MCF 10A (cell line): ENCODE measurements at regions not wholly inside any gene's neighbourhood (a gene's known extent, or its start where the extent isn't known, plus 50 kb on each side); places are given as distances from the start of the nearest gene placed in this dataset.
"Not testable (repeated sequence)": the region's sequence is repeated elsewhere in the genome, so short reads cannot be mapped to it uniquely, and the experiment has no call there.

ENCODE experiments used
- BruUV-seq: library from RNA; stranded (reverse); fragments of 400-500 nt; replicated peaks from 2 replicates; lab custom pipeline; 2021; lab: Mats Ljungman, UMichigan
- CTCF ChIA-PET: fragments of 300-600 bp; sonication (Branson Sonifier 250); formaldehyde crosslinking; extraction: SDS; loops from one replicate; lab custom pipeline; 2021; ENCODE audit warnings: antibody characterized with exemption, inconsistent platforms; lab: Yijun Ruan, JAX
- POLR2A ChIA-PET: fragments of 300-600, 350-650 bp; sonication (Branson Sonifier 250); formaldehyde crosslinking; extraction: SDS; loops from one replicate; lab custom pipeline; 2020; ENCODE audit warnings: antibody characterized with exemption, inconsistent platforms; lab: Yijun Ruan, JAX
- DNase-seq: peaks from one replicate; pipeline ENCODE4 v3.0.0-alpha.2; 2018; ENCODE audit not compliant: unreplicated experiment
- H3K27ac Mint-ChIP-seq: one replicate; pipeline ENCODE4 v1.8.0; 2022; ENCODE audit warnings: mild to moderate bottlenecking, low read depth, mixed read lengths; ENCODE audit not compliant: unreplicated experiment
- H3K27me3 Mint-ChIP-seq: one replicate; pipeline ENCODE4 v1.8.0; 2022; ENCODE audit warnings: mixed read lengths; ENCODE audit not compliant: insufficient read depth, unreplicated experiment
- H3K36me3 Mint-ChIP-seq: one replicate; pipeline ENCODE4 v1.8.0; 2022; ENCODE audit warnings: mild to moderate bottlenecking, moderate library complexity, mixed read lengths; ENCODE audit not compliant: insufficient read depth, unreplicated experiment
- H3K4me1 Mint-ChIP-seq: one replicate; pipeline ENCODE4 v1.8.0; 2022; ENCODE audit warnings: mixed read lengths; ENCODE audit not compliant: insufficient read depth, unreplicated experiment
- H3K4me3 Mint-ChIP-seq: one replicate; pipeline ENCODE4 v1.8.0; 2022; ENCODE audit warnings: mild to moderate bottlenecking, moderate library complexity, mixed read lengths; ENCODE audit not compliant: unreplicated experiment
- H3K9me3 Mint-ChIP-seq: one replicate; pipeline ENCODE4 v1.8.0; 2022; ENCODE audit warnings: mixed read lengths; ENCODE audit not compliant: unreplicated experiment
- intact Hi-C: fragments of 100-400 bp; cut with micrococcal nuclease; formaldehyde crosslinking; loops from 2 replicates; pipeline ENCODE4 v1.14.1; 2022
- TF ChIP-seq, protein P1 (sequence below): fragments of 200-600 bp; IDR thresholded peaks from one replicate; pipeline ENCODE4 v1.8.0; 2022; ENCODE audit warnings: antibody characterized with exemption, mild to moderate bottlenecking; ENCODE audit not compliant: unreplicated experiment

DNA sequence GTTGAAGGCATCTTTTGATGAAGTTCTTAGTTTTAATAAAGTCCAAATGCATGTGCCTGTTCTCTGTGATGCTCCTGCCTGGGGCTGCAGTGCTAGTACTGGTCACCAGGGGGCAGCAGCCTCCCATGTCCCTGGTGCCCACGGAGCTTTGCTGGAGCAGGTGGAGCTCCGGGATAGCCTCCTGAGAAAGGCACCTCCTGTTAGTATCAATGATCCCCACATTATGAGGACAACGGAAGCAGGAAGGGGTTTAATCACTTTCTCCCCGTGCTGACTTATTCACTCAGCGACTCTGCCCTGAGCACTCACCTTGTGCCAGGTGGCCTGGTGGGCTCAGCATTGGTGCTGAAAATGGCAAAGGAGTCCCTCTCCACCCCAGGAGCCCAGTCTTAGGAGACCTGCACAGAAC, 123.0 kb upstream of the PZP start:
- H3K36me3 Mint-ChIP-seq: no peaks in the 10 kb centered on the region
- TF ChIP-seq, protein P1, sequence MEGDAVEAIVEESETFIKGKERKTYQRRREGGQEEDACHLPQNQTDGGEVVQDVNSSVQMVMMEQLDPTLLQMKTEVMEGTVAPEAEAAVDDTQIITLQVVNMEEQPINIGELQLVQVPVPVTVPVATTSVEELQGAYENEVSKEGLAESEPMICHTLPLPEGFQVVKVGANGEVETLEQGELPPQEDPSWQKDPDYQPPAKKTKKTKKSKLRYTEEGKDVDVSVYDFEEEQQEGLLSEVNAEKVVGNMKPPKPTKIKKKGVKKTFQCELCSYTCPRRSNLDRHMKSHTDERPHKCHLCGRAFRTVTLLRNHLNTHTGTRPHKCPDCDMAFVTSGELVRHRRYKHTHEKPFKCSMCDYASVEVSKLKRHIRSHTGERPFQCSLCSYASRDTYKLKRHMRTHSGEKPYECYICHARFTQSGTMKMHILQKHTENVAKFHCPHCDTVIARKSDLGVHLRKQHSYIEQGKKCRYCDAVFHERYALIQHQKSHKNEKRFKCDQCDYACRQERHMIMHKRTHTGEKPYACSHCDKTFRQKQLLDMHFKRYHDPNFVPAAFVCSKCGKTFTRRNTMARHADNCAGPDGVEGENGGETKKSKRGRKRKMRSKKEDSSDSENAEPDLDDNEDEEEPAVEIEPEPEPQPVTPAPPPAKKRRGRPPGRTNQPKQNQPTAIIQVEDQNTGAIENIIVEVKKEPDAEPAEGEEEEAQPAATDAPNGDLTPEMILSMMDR: peak; percentile 92
- no peak overlapping the region for H3K4me3 Mint-ChIP-seq
- BruUV-seq: no TSS peak
- H3K4me1 Mint-ChIP-seq: no peaks in the 10 kb centered on the region
- ChIA-PET POLR2A (interaction anchor here (1.0 kb wide), 1 partner anchor 377 kb away, joined by 6 read pairs; no protein-coding TSS in a partner anchor), CTCF (interaction anchor here (0.6 to 3.1 kb wide), 20 partner anchors 10 to 419 kb away, joined by 3 to 35 read pairs (median 4); no protein-coding TSS in a partner anchor)
- H3K27me3 Mint-ChIP-seq: no peaks in the 10 kb centered on the region
- intact Hi-C loops: loop anchor here (1.0 to 10.0 kb wide), 4 partner anchors 41 to 377 kb away; no protein-coding TSS in a partner anchor
- H3K9me3 Mint-ChIP-seq: peaks cover 3% of the 10 kb centered on the region
- peak; percentile 58 for DNase-seq
- H3K27ac Mint-ChIP-seq: no peak overlapping the region

GRCh38 chr12:9329019-9329418, 120.8 kb upstream of the PZP start:
- ChIA-PET POLR2A (no interaction called here), CTCF (interaction anchor here (0.8 to 1.6 kb wide), 5 partner anchors 46 to 421 kb away, joined by 3 to 6 read pairs (median 3); no protein-coding TSS in a partner anchor)
- H3K27ac Mint-ChIP-seq: no peak overlapping the region
- no peak overlapping the region for H3K4me3 Mint-ChIP-seq
- intact Hi-C loops: no loop called here
- BruUV-seq: no TSS peak
- no peaks in the 10 kb centered on the region for H3K4me1 Mint-ChIP-seq
- no peak for DNase-seq
- H3K36me3 Mint-ChIP-seq: no peaks in the 10 kb centered on the region
- TF ChIP-seq, protein P1: no peak
- no peaks in the 10 kb centered on the region for H3K9me3 Mint-ChIP-seq
- no peaks in the 10 kb centered on the region for H3K27me3 Mint-ChIP-seq

- no peaks in the 10 kb centered on the region for H3K27me3 Mint-ChIP-seq
- H3K4me1 Mint-ChIP-seq: no peaks in the 10 kb centered on the region
- no peaks in the 10 kb centered on the region for H3K9me3 Mint-ChIP-seq
- TF ChIP-seq, protein P1: no peak
- BruUV-seq: no TSS peak
- ChIA-PET CTCF (interaction anchor here (1.1 to 1.2 kb wide), 2 partner anchors 47 to 422 kb away, joined by 3 to 4 read pairs; no protein-coding TSS in a partner anchor), POLR2A (no interaction called here)
- intact Hi-C loops: no loop called here
- no peak for DNase-seq
- H3K27ac Mint-ChIP-seq: no peak overlapping the region
- no peaks in the 10 kb centered on the region for H3K36me3 Mint-ChIP-seq
- no peak overlapping the region for H3K4me3 Mint-ChIP-seq
Observed at GRCh38 chr12:9328065-9328464, 119.9 kb upstream of the PZP start.

GRCh38 chr12:9327320-9327719, 119.1 kb upstream of the PZP start:
- BruUV-seq: no TSS peak
- Mint-ChIP-seq H3K4me3 (no peak overlapping the region), H3K9me3 (no peaks in the 10 kb centered on the region), H3K27ac (no peak overlapping the region), H3K27me3 (no peaks in the 10 kb centered on the region), H3K36me3 (no peaks in the 10 kb centered on the region), H3K4me1 (no peaks in the 10 kb centered on the region)
- TF ChIP-seq, protein P1: no peak
- POLR2A ChIA-PET: no interaction called here
- CTCF ChIA-PET: interaction anchor here (1.2 kb wide), 1 partner anchor 423 kb away, joined by 4 read pairs; no protein-coding TSS in a partner anchor
- DNase-seq: no peak
- intact Hi-C loops: no loop called here

DNA sequence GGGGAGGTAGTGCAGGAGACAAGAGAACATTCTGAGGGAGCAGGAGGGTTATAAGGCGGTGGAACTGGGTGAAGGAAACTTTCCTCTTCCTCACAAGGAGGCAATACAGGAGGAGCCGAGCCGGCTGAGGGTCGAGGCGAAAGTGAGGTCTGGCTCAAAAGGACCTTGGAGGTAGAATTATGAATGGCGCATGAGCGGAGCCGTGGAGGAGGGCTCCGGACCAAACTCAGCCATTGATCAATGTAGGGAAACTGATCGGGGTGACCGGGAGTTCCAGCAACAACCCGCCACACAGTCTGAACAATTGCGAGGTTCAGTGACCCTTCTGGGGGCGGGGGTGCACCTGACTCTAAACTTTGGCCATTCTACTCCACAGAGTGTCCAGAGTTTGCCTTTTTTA, 118.7 kb upstream of the PZP start:
- H3K4me3 Mint-ChIP-seq, DNase-seq, CTCF ChIA-PET, BruUV-seq, H3K36me3 Mint-ChIP-seq, H3K27me3 Mint-ChIP-seq, POLR2A ChIA-PET, H3K4me1 Mint-ChIP-seq, intact Hi-C loops, H3K9me3 Mint-ChIP-seq, H3K27ac Mint-ChIP-seq: not testable (repeated sequence)
